ENCODE measurements at regions not wholly inside any gene's neighbourhood (a gene's known extent, or its start where the extent isn't known, plus 50 kb on each side); places are given as distances from the start of the nearest gene placed in this dataset.
"Not testable (repeated sequence)": the region's sequence is repeated elsewhere in the genome, so short reads cannot be mapped to it uniquely, and the experiment has no call there.

DNA sequence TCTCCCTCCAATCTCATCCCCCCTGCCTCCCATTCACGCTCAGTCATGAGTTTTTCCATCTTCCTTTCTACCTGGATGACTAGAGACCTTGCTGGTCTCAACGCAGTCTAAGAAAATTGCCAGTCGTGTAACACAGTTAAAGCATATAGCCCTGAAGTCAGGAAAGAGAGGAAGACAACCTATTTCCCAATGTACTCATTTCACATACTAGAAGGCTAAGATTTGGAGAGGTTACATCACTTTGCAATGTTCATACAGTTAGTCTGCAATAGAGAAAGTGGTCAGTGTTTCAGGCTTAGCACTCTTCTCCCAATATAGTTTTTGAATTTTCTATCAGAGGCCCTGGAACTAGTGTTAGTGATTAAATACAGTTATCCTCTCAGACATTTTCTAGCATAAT lies 278.6 kb downstream of the EDEM1 start:
- DNase-seq (ENCODE audit: low read depth in 4 of 4, low spot score in 1 of 4), result no peak

DNA sequence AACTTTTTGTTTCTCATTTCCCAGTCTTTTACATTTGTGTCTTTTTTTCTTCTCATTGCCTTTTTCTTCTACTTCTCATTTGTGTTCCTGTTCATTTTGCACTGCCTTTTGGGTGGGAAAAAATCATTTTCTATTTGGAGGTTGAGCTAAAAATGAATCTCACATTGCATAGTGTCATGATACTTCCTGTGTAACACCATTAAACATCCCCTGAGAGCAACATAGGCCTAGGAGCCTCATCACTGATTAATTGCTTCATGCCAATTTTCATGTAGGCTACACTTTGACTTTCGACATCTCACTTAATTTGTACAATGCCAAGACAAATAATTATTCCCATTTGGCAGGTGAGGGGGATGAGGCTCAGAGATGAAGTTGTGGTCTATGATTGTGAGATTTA lies 279.2 kb downstream of the EDEM1 start:
- no peak for DNase-seq (ENCODE audit: low read depth in 4 of 4, low spot score in 1 of 4)

DNA sequence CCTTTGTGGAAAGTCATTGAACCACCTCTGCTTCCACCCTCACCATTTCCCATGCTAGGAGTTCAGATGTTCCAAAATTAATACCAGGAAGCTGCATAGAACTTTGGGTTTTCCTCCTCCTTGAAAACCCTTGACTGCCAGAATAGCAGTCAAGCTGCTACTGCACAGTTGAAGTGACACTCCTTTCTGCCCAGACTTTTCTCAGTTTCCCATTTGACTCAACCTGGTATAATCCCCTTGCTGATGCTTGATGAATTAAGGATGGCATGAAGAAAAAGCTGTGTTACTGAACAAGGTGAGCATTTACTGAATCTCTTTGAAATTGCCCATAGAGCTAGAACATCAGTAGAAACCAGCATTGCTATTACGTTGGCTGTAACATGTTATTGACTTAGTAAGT lies 286.0 kb downstream of the EDEM1 start:
- DNase-seq (ENCODE audit: low read depth in 4 of 4, low spot score in 1 of 4), result no peak

DNA sequence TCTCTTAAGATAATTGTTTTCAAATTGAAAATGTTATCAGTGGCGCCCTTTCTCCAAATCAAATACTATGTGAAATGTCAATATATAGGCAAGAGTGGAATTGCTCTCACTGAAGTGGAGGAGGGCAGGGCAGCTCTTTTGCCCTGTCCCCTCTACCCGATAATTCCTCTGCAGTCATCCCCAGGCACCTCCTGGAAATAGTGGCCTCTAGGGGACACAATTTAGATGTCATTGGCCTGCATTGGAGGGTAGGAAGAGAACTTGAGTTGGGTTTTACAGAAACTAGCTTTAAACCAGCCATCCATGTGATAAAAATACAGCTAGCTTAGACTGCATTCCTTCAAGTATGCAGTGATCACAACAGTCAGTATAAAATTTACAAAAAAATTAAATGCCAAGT lies 288.9 kb downstream of the EDEM1 start:
- no peak for DNase-seq (ENCODE audit: low read depth in 4 of 4, low spot score in 1 of 4)

DNA sequence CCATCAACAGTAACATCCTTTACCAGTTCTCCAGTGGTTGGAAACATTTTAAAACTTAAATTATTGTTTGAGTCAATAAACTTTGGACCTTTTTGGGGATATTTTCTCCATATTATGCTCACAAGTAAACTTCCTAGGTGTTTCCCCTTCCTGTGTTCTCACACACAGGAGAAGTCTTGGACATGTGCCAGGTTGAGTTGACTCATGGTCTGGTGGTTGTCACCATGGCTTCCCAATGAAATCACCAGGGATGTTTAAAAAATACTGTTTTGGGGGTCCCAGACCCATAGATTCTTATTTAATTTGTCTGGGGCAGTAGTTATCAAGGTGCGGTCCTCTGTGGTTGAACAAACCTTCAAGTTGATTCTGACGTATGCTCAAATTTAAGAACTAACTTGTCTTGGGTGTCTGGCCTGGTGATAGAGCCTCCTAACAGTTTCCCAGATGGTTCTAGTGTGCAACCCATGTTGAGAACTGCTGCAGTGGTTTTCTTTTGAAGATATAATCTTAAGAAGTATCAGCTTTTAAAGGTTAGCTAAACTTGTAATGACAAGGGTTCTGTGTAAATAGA lies 291.8 kb downstream of the EDEM1 start:
- DNase-seq (ENCODE audit: low read depth in 4 of 4, low spot score in 1 of 4), result no peak

DNA sequence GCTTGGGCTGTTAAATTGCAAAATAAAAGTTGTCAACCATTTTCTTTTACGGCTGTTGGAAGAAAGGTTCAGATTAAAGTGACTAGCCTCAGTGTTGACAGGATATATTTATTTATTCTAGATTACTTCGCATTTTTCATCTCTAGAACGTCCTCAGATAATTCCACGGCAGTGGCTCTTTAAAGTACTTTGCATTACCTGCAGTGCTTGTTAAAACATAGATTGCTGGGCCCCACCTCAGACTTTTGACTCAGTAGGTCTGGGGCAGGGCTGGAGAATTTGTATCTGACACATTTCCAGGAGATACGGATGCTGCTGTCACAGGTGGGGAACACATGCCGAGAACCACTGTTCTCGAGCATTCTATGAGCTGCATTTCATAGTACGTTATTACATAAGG lies 292.7 kb downstream of the EDEM1 start:
- DNase-seq (ENCODE audit: low read depth in 4 of 4, low spot score in 1 of 4), result no peak

DNA sequence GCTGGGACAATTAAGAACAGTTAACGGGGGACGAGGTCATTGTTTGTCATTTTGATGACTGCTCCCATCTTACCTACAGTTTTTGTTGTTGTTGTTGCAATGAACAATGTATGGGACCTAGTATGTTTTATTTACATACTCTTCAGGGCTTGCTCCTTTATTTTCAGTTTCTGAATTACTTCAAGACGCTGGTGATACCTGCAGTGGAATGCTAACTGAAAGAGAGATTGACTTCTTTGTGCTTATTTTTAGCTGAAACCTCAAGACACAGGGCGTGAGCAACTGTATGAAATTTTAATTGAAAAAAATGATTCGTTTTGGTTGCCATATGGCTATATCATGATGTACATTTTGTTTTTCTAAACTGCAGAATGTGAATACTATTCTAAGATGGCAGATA lies 297.9 kb downstream of the EDEM1 start:
- DNase-seq (ENCODE audit: low read depth in 4 of 4, low spot score in 1 of 4), result no peak

DNA sequence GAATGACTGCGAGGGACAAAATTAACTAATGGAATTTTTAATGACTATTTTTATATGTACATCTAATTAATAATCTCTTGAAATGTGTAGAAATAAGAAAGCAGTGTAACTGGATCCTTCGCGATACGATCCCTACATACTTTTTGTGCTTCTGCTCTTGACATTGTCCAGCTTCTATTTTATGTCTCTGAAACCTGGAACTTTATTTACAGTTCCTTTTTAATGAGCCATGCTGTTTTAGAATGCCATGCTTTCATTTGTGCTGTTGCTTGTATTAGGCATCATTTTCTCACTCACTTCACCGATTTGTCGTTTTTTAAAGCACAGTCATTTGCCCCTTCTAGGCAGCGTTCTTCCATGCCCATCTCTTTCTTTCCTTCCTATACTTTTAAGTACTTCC lies 301.3 kb downstream of the EDEM1 start:
- no peak for DNase-seq (ENCODE audit: low read depth in 4 of 4, low spot score in 1 of 4)

DNA sequence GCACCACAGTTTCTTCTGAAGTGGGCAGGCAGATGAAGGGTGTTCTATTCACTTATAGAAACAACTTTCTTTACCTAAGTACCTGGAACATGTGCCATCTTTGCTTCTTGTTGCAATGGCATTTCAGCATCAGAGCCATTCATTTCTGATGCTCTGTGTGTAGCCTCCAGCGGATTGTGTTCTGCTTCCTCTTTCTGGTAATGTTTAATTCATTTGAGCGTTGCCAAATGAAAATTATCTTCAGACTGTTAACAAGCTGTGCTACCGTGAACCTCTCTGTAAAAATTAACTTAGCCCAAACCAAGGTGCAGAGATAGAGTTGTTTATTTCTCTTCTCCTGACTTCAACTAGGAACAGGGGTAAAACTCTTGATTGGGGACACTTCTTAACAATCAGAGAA lies 302.0 kb downstream of the EDEM1 start:
- DNase-seq (ENCODE audit: low read depth in 4 of 4, low spot score in 1 of 4), result no peak

DNA sequence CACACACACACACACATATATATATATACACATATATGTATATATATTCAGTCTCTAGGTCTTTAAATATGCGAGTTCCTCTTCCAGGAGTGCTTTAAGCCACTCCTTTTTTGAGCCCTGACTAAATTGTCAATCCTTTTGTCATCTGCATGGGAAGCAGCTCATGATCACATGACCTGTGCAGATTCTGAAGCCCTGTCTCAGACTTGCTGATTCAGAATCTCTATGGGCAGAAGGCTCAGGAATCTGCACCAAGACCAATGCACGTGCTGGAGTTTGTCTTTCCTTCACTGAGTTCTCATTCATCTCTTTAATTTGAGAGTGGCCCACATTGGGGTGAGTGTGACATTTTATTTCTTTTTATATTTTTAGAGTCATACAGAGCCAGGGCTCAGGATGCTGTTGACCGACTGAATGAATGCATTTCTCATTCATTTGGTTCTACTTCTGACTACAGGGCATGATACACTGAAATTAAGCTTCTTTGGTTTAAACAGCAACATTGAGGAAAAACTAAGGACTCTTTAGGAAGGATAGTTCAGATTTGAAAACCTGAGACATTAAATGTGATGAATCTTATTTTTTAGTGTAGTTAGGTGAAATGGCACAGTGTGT lies 307.5 kb downstream of the EDEM1 start:
- no peak for DNase-seq (ENCODE audit: low read depth in 4 of 4, low spot score in 1 of 4)

DNA sequence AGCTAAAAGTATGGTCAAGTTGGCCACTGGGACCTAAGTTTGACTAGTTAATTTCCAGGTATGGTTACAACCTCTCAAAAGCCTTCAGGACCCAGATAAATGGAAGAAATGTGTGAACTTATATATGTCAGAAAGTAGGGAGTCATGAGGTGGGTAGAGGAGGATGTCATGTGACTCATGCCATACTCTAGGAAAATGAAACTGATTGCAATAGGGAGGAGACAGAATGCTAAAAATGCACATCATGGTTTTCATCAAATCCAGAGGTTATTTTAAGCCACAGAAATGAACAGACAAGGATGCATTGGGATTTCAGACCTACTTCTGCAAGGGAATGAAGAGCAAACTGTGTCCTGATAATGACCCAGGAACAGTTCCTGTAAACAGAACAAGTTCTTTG lies 310.0 kb downstream of the EDEM1 start:
- no peak for DNase-seq (ENCODE audit: low read depth in 4 of 4, low spot score in 1 of 4)

DNA sequence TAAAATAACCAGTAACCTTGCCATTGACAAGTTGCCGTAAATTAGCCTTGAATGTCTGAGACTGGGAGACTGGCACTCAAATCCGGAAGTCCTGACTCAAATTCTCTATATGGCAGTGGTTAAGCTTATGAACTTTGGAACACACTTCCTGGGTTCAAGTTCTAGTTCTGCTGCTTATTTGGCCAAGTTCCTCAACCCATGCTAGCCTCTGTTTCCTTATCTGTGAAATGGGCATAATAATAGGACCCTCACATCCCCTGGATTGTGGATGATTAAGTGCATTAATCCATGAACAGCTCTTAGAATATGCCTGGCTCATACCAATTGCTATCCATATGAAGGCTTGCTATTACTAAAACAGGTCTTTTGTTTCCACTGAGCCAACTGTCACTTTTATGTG lies 311.5 kb downstream of the EDEM1 start:
- DNase-seq (ENCODE audit: low read depth in 4 of 4, low spot score in 1 of 4), result no peak

DNA sequence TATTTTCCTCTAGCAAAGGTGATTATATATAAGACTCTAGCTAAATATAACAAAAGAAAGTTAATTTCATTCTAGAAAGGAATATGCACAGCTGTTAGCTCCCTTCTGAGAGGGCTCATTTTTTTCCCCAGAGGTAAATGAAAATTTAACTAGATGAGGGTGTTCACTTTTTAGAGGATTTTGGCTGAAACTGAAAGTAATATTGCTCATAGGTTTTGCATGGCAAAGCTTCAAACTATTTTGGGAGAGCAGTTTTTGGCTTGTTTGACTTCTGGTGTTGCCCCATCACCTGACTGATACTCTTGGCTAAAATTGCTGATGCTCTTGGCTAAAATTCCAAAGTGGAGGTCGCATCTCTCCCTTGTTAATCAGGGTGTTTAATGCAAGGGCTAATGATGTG lies 311.9 kb downstream of the EDEM1 start:
- DNase-seq (ENCODE audit: low read depth in 4 of 4, low spot score in 1 of 4), result no peak

DNA sequence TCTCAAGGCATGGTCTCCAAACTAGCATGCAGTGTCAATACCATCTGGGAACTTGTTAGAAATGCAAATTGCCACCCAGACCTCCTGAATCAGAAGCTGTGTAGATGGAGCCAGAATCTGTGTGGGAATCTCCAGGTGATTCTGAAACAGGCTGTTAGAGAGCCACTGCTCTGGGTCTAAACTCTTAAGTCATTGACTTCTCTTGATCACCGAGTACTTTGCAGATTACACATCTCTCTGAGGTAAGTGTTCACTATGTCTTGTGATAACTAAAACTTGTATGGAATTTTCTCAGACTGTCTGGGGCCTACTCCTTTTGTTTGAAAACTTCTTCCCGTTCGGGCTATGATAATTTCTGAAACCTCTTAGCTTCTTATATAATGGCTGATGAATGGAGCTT lies 315.6 kb downstream of the EDEM1 start:
- DNase-seq (ENCODE audit: low read depth in 4 of 4, low spot score in 1 of 4), result no peak

DNA sequence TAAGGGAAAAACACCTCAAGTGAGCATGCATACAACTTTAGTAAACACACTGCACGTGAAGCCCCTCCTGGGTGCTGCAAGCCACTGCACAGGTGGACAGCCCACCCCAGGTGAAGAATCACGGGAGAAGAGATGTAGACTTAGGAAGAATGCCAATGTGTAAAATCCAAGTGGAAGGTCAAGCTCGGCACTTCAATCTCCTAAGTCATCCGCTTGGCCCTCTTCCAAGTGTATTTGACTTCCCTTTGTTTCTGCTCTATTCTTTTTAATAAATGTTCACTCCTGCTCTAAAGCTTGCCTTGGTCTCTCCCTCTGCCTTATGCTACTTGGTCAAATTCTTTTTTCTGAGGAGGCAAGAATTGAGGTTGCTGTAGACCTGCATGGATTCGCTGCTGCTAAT lies 316.6 kb downstream of the EDEM1 start:
- DNase-seq (ENCODE audit: low read depth in 4 of 4, low spot score in 1 of 4), result no peak

DNA sequence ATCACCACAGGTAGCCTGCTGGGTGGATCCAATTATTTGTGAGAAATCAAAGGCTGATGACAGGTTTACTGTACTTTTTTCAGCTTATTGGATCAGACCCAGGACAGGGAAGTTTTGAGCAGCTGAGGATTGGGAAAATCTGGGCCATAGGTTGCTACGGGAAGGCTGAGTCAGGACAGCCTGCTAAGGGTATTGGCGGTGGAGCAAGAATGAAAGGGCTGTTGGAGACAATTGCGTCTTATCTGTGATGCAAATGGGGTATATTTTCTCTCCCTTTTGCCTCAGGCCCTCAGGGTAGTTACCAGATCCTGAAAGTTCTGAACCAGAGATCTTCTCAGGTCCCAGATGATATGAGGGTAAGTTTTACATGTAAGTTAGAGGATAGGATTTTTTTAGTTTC lies 317.7 kb downstream of the EDEM1 start:
- DNase-seq (ENCODE audit: low read depth in 4 of 4, low spot score in 1 of 4), result no peak

DNA sequence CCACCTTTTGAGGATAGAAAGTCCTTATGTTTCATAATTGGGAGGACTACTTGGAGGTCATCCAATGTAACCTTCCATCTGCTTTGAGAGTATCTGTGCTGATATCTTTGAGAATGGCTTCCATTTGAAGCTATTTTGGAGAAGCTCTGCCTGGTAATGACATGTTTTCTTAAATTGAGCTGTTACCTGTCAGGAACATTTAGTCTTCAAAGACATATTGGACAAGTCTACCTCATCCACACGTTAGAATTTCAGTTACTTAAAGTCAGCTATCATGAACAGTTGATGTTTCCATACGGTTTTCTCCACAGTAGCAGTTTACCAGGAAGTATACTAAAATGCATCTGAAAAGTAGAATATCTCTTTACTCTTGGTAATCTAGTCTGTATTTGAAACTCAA lies 318.5 kb downstream of the EDEM1 start:
- no peak for DNase-seq (ENCODE audit: low read depth in 4 of 4, low spot score in 1 of 4)

DNA sequence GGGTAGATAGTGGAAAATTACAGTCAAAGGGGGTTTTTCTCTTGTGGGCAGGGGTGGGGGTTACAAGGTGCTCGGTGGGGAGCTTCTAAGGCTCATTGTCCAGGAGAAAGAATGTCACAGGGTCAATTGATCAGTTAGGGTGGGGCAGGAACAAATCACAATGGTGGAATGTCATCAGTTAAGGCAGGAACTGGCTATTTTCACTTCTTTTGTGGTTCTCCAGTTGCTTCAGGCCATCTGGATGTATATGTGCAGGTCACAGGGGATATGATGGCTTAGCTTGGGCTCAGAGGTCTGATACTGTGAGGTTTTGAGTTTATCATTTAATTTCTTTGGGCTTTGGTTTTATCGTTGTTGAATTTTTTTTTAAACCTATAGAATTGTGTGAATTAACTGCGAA lies 321.4 kb downstream of the EDEM1 start:
- DNase-seq (ENCODE audit: low read depth in 4 of 4, low spot score in 1 of 4), result not testable (repeated sequence)

DNA sequence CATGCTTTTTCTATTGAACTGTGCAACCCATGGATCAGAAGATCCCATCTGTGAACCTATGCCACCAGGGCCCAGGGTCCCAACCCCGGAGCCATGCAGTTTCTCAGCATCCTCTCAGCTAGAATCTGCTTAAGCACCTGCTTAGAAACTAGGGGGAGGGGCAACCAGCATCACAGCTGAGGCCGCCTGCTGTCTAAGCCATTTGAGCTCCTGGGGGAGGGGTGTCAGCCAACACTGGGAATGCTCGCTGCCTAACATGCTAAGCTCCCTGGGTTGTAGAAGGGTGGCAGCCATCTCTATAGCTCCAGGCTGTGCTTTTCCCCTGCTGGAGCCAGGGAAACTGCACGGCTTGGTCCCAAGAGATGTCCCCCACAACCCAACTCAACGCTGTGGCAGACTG lies 322.8 kb downstream of the EDEM1 start:
- no peak for DNase-seq (ENCODE audit: low read depth in 4 of 4, low spot score in 1 of 4)

DNA sequence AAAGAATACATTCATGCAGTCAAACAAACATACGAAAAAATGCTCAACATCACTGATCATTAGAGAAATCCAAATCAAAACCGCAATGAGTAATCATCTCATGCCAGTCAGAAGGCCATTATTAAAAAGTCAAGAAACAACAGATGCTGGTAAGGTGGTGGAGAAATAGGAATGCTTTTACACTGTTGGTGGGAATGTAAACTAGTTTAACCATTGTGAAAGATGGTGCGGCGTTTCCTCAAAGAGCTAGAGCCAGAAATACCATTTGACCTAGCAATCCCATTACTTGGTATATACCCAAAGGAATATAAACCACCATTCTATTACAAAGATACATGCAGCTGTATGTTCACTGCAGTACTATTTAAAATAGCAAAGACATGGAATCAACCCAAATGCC lies 330.4 kb downstream of the EDEM1 start:
- no peak for DNase-seq (ENCODE audit: low read depth in 4 of 4, low spot score in 1 of 4)

DNA sequence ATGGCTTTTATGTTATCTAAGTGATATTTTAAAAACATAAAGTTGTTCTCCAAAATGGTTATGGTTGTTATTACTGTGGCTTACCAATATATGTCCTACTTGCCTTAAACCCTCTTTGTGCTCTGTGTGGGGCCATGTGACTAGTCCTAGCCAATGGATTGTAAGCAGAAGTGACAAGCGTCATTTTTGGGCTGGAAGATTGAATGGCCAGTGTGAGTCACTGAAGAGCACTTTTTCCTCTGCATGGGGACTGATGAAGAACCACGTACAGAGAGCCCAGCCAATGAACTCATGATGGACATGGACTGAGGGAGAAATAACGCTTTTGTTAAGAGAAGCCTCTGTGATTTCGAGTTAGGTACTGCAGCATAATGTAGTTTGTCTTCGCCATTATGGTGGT lies 332.7 kb downstream of the EDEM1 start:
- no peak for DNase-seq (ENCODE audit: low read depth in 4 of 4, low spot score in 1 of 4)

DNA sequence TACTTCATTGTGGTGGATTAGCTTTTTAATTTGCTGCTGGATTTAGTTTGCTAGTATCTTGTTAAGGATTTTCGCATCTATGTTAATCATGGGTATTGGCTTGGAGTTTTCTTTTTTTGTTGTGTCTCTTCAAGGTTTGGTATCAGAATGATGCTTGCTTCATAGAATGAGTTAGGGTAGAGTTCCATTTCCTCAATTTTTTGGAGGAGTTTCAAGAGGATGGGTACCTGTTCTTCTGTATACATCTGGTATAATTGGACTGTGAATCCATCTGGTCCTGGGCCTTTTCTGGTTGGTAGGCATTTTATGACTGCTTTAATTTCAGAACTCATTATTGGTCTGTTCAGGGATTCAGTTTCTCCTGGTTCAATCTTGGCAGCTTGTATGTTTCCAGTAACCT lies 335.6 kb downstream of the EDEM1 start:
- no peak for DNase-seq (ENCODE audit: low read depth in 4 of 4, low spot score in 1 of 4)

DNA sequence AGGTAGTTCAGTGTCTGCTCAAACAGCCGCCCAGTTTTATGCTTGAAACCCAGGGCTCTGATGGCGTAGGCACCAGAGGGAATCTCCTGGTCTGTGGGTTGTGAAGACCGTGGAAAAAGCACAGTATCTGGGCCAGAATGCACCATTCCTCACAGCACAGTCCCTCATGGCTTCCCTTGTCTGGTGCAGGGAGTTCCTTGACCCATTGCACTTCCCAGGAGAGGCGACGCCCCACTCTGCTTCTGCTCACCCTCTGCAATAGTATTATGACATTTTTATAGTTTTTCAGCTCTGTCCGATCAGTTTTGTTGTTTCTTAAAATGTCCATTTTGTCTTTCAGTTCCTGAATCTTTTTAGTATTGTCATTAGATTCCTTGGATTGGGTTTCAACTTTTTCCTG lies 343.5 kb downstream of the EDEM1 start:
- DNase-seq (ENCODE audit: low read depth in 4 of 4, low spot score in 1 of 4), result no peak
